HUDEP-2 (cell line): ENCODE measurements at regions not wholly inside any gene's neighbourhood (a gene's known extent, or its start where the extent isn't known, plus 50 kb on each side); places are given as distances from the start of the nearest gene placed in this dataset.

Experiments
- DNase-seq, 76 experiments: peaks; one replicate each; lab custom pipeline; 2025; ENCODE audit not compliant: unreplicated experiment in 76 of 76; lab: John Stamatoyannopoulos, UW

DNA sequence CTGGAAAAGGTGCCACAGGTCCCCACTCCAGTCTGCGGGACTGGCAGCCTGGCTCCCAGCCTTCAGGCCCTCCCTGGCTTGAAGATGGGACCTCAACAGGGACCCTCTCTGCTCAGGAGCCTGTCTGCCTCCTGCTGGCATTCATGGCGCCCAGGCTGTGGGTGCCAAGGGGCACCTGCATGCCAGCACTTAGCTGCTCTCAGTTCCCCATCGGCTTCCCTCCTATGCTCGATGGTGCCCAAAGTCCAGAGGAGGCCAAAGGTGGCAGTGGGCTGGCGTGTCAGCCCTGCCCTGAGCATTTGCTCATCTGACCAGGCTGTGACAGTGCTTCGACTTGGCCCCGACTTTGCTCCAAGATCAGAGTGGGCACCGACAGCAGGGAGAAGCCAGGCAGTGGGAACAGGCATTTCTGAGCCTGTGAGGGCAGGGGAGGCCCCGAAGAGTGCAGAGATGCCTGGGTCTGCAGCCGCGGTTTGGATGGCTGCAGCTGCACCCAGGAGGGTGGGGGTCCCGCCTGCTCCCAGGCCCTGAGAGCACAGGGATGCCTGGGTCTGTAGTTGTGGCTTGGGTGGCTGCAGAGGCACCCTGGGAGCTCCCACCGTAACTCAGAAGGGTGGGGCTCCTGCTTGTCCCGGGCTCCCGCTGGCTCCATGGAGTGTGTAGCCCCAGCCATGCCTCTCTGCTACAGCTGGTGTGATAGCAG lies 463.6 kb downstream of the TBC1D22A start:
- no peak for DNase-seq

DNA sequence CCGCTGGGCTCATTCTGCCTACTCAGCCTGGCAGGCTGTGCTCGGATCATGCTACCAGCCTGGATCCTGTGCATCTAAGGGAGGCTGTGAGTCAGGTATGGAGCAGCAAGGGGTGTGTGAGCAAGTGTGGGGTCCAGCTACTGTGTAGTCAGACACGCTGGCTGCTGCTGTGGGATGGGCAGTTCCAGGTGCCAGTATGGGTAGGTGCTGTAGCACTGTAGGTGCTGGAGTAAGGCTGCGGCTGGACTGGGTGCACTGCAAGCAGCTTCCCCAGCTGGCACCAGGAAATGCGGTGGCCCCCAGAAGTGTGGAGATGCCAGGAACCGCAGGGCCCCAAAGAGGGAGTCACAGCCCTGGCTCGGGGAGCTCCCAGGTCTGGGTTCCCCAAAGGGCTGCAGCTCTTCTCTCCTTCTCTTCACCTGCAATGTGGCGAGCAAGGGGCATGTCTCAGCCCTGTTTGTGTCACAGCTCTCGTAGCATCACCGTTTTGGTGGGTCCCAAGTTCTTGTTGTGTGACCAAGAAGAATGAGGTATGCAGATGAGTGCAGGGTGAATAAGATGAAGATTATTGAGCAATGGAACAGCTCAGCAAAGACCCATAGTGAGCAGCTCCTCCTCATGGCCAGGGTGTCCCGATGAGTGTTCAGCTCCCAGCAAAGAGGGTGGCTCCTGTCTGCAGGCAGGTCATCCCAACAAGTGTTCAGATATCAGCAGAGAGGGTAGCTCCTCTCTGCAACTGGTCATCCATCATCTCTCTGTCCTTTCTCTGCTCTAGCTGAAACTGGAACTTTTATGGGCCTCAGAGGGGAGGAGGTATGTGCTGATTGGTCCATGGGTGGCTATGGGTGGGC lies 462.9 kb downstream of the TBC1D22A start:
- DNase-seq, result no peak
